ENCODE measurements at regions not wholly inside any gene's neighbourhood (a gene's known extent, or its start where the extent isn't known, plus 50 kb on each side); places are given as distances from the start of the nearest gene placed in this dataset.
A peak's percentile ranks its signal among the peaks of the same experiment; 100 is the strongest.

DNA sequence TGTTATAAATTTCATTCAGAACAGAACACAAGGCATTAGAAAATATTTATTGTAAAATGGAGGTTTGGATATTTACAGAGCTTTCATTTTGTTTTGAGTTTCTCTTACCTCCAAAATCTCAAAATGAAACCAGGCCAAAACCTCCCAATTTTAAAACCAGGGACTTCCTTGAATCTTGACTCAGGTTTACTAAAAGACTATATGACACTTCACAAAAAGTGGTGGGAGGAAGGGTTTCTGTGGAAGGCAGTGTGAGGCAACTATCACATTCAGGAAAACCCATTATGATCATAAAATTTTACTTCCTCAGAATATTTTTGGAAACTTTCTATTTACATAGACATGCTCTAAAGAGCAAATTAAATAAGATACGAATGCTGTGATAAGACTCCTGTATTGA, 205.8 kb upstream of the EOMES start:
- no peak for DNase-seq (ENCODE audit: low read depth)
- TF ChIP-seq, protein P1, sequence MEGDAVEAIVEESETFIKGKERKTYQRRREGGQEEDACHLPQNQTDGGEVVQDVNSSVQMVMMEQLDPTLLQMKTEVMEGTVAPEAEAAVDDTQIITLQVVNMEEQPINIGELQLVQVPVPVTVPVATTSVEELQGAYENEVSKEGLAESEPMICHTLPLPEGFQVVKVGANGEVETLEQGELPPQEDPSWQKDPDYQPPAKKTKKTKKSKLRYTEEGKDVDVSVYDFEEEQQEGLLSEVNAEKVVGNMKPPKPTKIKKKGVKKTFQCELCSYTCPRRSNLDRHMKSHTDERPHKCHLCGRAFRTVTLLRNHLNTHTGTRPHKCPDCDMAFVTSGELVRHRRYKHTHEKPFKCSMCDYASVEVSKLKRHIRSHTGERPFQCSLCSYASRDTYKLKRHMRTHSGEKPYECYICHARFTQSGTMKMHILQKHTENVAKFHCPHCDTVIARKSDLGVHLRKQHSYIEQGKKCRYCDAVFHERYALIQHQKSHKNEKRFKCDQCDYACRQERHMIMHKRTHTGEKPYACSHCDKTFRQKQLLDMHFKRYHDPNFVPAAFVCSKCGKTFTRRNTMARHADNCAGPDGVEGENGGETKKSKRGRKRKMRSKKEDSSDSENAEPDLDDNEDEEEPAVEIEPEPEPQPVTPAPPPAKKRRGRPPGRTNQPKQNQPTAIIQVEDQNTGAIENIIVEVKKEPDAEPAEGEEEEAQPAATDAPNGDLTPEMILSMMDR (IDR thresholded peaks at IDR 0.05; ENCODE audit: insufficient read depth, low read depth, low read length), result no peak
- no peak overlapping the region for H3K4me3 ChIP-seq (ENCODE audit: low read depth, low read length)

DNA sequence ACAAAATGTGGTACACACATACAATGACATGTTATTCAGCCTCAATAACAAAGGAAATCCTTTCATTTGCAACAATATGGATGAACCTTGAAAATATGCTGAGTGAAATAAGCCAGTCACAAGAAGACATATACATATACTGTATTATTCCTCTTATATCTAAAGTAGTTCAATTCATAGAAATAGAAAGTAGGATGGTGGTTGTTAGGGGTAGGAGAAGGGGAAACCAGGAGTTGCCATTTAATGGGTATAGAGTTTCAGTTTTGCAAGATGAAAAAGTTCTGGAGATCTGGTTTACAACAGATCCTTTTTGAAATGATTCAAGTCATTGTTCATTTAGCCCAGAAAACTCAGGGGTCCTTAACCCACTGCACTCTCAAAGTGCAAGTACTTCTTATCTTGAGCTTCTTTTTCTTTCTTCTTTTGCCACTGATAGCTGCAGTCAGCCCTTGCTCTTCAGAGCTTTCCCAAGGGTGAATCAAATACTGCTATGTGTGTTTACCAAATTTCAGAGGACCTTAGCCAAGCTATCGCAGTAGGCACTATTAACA, 208.0 kb upstream of the EOMES start:
- H3K4me3 ChIP-seq (ENCODE audit: low read depth, low read length), result no peak overlapping the region
- DNase-seq (ENCODE audit: low read depth), result no peak
- TF ChIP-seq, protein P1 (IDR thresholded peaks at IDR 0.05; ENCODE audit: insufficient read depth, low read depth, low read length), result no peak

DNA sequence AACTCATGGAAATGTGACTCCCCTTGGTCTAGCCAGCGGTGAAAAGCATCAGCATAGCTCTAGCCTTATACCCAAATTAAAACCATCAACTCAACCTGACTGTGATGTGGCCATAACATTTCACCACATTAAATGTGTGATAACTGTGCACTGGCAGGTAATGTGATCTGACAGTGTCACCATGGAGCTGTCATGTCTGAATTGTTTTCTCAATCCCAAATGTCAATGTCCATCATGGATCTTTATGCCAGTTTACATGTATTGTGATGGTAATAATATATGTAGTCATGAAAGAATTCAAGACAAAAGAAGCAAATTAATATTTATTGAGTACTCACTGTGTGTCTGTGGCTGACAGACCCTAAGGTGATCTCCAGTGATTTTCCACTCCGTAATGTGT, 213.4 kb upstream of the EOMES start:
- no peak overlapping the region for H3K4me3 ChIP-seq (ENCODE audit: low read depth, low read length)
- no peak for DNase-seq (ENCODE audit: low read depth)
- TF ChIP-seq, protein P1 (IDR thresholded peaks at IDR 0.05; ENCODE audit: insufficient read depth, low read depth, low read length), result no peak

DNA sequence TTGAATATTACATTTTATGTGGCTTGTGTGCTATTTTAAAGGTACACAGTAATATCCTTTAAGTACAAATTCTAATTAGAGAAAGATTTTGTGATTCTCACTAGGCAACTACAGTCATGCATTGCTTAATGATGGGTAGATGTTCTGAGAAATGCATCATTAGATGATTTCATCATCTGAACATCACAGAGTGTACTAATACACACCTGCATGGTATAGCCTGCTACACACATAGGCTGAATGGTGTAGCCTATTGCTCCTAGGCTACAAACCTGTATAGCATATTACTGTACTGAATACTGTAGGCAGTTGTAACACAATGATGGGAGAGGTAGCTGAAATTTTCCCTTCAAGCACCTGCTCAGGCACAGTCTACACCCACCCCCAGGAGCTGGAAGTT, 217.4 kb upstream of the EOMES start:
- DNase-seq (ENCODE audit: low read depth), result no peak
- TF ChIP-seq, protein P1 (IDR thresholded peaks at IDR 0.05; ENCODE audit: insufficient read depth, low read depth, low read length), result no peak
- no peak overlapping the region for H3K4me3 ChIP-seq (ENCODE audit: low read depth, low read length)

DNA sequence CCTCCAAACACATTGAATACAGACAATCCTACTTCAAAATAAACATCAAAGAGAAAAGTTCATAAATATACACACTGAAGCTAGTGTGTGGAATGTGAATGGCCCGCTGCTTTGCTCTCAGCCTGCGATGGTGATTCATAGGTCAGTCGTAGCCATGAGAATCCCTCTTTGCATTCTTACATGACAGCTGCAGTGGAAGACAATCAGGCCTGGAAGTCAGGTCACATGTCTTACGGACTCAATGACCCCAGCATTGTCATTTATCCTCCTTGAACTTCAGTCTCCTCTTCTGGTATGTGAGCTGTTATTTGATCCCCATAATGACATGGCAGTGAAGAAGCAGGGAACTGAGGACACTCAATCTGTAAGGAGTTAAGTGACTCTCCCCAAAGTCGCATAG, 217.8 kb upstream of the EOMES start:
- no peak overlapping the region for H3K4me3 ChIP-seq (ENCODE audit: low read depth, low read length)
- peak; percentile 35 for DNase-seq (ENCODE audit: low read depth)
- TF ChIP-seq, protein P1 (IDR thresholded peaks at IDR 0.05; ENCODE audit: insufficient read depth, low read depth, low read length), result no peak

DNA sequence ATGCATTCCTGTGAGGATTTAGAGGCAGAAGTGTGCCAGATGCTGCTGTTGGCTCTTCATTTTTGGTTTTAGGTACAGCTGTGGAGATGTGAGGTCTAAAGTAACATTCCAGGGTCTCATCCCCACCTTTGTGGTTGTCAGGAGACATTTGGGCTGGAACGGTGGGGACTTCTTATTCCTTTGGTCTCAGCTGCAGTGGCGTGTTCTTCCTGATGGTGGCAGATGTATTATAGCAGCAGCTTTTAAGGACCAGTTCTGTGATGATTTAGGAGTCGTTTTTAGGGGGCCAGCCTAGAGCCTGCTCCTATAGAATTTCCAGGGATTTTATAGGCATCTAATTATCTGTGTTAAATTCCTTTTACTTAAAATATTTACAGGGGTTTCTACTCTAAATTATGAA, 221.0 kb upstream of the EOMES start:
- no peak for DNase-seq (ENCODE audit: low read depth)
- TF ChIP-seq, protein P1 (IDR thresholded peaks at IDR 0.05; ENCODE audit: insufficient read depth, low read depth, low read length), result peak; percentile 6
- no peak overlapping the region for H3K4me3 ChIP-seq (ENCODE audit: low read depth, low read length)

DNA sequence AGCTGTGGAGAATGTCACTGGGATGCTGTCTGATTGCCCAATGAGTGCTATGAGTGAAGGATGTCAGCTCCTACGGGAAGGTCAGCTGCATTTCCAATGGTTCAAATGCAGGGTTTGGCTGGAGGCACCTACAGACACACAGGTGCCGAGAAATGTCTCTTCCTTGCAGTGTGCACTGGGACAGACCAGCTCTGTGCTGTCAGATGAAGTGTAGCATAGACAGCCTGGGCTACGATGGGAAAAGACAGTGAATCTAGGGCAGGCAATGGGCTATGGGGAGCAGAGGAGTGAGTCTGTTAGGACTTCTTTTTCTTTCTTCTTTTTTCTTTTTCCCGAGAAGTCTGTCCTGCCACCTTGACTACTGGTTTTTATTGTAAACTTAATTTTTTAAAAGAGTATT, 223.1 kb upstream of the EOMES start:
- DNase-seq (ENCODE audit: low read depth), result no peak
- H3K4me3 ChIP-seq (ENCODE audit: low read depth, low read length), result no peak overlapping the region
- TF ChIP-seq, protein P1 (IDR thresholded peaks at IDR 0.05; ENCODE audit: insufficient read depth, low read depth, low read length), result no peak

All from fibroblast of villous mesenchyme (primary cell).